ENCODE measurements at regions not wholly inside any gene's neighbourhood (a gene's known extent, or its start where the extent isn't known, plus 50 kb on each side); places are given as distances from the start of the nearest gene placed in this dataset.

DNA sequence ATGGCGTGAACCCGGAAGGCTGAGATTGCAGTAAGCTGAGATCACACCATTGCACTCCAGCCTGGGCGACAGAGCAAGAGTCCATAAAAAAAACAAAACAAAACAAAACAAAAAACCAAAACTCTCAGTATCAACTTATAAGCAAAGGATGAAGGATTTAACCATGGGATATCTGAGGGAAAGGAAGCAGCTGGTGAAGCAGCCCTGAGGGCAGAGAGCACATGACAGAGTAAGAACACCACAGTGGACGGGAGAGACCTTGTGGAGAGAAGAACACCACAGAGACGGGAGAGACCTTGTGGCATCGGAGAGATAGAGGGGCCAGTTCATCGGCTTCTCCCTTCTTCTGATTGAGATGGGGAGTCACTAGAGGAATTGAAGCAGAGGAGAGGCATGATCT, 697.2 kb downstream of the HDGFL1 start:
- TF ChIP-seq EZH2 (IDR thresholded peaks at IDR 0.05; ENCODE audit: low read depth) = no peak
- TF ChIP-seq, protein P1, sequence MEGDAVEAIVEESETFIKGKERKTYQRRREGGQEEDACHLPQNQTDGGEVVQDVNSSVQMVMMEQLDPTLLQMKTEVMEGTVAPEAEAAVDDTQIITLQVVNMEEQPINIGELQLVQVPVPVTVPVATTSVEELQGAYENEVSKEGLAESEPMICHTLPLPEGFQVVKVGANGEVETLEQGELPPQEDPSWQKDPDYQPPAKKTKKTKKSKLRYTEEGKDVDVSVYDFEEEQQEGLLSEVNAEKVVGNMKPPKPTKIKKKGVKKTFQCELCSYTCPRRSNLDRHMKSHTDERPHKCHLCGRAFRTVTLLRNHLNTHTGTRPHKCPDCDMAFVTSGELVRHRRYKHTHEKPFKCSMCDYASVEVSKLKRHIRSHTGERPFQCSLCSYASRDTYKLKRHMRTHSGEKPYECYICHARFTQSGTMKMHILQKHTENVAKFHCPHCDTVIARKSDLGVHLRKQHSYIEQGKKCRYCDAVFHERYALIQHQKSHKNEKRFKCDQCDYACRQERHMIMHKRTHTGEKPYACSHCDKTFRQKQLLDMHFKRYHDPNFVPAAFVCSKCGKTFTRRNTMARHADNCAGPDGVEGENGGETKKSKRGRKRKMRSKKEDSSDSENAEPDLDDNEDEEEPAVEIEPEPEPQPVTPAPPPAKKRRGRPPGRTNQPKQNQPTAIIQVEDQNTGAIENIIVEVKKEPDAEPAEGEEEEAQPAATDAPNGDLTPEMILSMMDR (conservative IDR thresholded peaks at IDR 0.05) = no peak
